ENCODE measurements at regions not wholly inside any gene's neighbourhood (a gene's known extent, or its start where the extent isn't known, plus 50 kb on each side); places are given as distances from the start of the nearest gene placed in this dataset.

DNA sequence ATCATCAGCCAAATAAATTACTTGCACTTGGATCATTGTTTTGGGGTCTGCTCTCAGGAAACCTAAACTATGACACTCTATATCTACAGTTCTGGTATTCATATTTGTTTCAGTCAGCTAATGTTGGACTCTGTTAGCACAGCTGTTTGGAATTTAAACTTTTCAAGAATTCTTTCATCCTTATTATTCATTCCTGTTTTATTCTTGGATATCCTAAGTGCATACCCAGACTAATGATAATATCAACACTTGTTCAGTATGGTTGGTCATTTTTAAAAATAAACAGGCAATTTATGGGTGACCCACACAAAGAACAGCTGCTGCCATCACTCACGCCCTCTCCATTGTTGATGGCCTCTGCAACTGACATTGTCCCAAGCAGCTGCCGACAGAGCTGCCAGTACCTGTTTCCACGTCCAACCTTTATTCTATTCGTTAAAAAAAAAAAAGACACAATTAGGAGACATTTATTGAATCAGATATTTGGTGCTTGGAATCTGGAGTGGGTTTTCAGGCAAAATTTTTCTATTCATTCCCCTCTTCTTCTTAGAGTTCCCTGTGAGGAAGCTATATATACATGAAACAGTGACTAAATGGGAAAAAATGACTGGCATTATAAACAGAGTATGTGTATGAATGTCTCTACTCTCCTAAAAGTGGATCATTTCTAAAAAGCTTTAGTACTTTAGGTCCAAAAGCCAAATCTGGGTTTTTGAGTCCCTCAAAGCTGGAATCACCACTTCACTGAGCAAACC is 252.1 kb upstream of the NAV3 start:
- no peak for DNase-seq (ENCODE audit: extremely low read depth, low read depth, low spot score)

DNA sequence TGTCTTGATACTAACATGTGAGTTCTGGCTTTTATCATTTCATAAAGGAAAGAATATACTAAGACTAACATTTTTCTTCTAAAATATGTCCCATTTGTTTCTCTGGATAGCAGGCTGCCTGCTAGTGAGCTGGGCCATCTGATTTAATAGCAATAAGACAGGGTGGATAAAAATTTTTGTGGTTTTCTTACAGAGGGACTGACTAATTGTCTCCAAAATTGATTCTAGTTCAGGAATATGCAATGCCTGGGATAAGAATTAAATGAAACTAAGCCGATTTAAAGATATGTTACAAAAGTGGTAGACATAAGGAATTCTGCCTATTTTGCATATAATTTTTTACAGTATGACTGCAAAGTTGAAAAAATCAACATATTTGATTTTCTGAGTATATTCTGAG is 252.9 kb upstream of the NAV3 start:
- no peak for DNase-seq (ENCODE audit: extremely low read depth, low read depth, low spot score)

DNA sequence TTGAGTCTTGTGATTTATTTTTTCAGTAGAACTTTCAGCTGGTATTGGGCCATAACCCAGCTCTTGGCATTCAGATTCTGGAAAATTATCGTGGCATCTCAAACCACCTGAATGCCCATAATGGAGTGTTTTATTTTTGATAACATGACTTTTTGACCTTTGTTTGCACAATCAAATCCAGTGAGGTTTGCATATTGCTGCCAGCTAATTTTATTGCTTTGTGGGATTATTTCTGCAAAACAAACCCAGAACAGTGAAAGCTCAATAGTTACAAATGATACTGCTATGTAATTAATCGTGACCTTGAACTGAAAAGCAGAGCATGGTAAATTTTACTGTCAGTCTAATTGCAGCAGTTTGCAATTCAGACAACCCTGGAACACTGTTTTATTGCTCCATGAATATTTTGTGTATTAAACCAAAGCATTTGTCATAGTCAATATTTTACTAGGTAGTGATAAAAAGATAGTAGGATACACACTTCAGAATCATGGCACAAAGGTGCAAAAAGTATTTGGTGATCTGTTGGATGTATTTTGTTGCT is 255.2 kb upstream of the NAV3 start:
- no peak for DNase-seq (ENCODE audit: extremely low read depth, low read depth, low spot score)

- DNase-seq (ENCODE audit: extremely low read depth, low read depth, low spot score), result no peak
Observed at GRCh38 chr12:77572371-77572770, 258.3 kb upstream of the NAV3 start.

DNA sequence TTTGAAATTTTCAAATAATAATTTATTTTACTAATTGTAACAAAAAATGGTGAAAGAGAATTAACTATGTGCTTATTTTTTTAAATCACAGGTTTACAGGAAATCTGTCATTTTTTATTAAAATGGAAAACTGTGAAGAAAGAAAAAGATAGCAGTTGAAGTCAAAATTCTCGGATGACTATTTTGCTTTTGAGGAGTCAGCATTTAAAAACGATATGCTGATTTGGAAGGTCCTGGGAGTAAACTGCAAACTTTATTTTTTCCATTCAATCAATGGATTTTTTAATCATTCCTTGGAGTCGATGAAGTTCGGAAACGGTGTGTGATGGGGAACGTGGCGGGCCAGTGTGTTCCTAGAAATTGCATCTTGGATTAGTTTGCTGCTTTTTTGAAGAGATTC is 258.9 kb upstream of the NAV3 start:
- no peak for DNase-seq (ENCODE audit: extremely low read depth, low read depth, low spot score)

- no peak for DNase-seq (ENCODE audit: extremely low read depth, low read depth, low spot score)
Observed at GRCh38 chr12:77571127-77571526, 259.6 kb upstream of the NAV3 start.

- DNase-seq (ENCODE audit: extremely low read depth, low read depth, low spot score), result no peak
Observed at GRCh38 chr12:77569876-77570275, 260.8 kb upstream of the NAV3 start.

- no peak for DNase-seq (ENCODE audit: extremely low read depth, low read depth, low spot score)
Observed at GRCh38 chr12:77560714-77561113, 270.0 kb upstream of the NAV3 start.

GRCh38 chr12:77559400-77560074 is 271.2 kb upstream of the NAV3 start:
- DNase-seq (ENCODE audit: extremely low read depth, low read depth, low spot score), result no peak

DNA sequence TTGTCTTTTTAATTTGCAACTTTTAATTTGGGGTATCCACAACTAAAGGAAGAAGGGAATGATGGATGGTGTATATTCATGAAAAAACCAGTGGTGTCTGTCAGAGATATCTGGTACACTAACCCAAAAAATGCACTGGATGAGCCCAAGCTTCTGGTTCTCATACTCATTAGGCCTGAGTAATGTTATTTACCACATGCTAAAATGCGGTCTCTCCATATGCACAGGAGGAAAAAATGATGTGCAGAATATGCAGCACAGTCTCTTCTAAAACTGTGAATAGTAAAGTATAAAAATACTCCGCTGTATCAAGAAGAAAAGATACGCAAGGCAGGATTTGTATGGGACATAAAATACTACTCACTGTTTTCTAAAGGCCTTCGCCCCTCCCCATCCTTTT is 275.6 kb upstream of the NAV3 start:
- no peak for DNase-seq (ENCODE audit: extremely low read depth, low read depth, low spot score)

DNA sequence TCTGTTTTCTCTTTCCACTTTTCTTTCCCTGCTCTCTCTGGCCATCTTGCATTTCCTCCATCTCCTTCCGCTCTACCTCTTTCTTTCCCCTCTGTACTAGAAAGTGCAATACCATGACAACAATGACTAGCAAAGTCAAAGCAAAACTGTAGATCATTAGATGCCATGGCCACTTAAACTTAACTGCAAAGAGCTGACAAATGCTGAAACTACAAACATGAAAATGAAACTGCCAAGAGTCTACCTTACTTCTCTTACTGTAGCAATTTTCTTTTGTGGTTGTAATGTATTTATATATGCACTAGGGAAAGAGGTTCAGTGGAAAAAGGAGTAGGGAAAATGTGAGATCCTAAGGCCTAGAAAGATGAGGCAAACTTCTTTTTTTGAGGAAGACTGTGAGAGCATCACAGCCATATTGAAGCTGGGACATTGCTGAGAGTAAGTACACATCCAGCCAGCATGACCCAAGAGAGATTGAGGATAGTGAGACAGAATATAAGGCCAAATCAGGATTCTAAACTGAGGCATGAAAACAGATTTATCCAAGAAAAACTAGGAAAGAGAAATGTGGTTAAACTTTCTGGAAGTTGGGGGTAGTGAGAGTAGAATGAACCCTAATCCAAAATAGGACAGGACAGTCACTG is 276.6 kb upstream of the NAV3 start:
- no peak for DNase-seq (ENCODE audit: extremely low read depth, low read depth, low spot score)

DNA sequence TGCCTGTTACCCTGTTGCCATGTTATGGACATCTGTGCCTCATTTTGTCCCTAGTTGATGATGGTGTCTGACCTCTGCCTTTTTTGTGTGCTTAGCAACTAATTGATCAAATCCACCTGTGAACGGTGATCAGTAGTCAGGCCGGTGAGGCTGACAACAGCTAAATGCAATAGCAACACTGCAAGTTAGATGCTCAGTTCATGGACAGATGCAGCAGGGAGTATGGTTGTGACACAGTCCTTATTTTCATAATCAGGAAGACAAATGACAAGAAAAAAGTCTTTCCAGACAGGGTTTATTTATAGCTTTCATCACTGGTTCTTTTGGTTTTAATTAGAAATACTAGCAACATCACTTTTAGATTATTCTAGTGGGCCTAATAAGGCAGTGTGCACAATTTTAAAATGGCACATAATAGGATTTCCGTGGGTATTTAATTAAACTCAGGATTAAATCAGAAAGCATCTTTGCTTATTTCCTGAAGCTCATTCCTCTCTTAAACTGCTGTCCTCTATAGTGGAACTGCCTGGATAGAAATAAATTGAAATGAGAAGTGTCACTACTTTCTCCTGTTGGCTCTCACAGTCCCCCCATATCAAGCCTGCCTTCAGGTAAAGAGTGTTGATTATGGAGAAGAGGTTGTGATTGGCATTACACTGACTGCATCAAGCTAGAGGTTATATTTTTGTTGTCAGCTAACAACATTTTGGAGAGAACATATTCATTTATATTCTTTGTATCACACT is 281.1 kb upstream of the NAV3 start:
- DNase-seq (ENCODE audit: extremely low read depth, low read depth, low spot score), result no peak

GRCh38 chr12:77548797-77549196 is 281.9 kb upstream of the NAV3 start:
- DNase-seq (ENCODE audit: extremely low read depth, low read depth, low spot score), result no peak

- DNase-seq (ENCODE audit: extremely low read depth, low read depth, low spot score), result no peak
Observed at GRCh38 chr12:77540097-77540496, 290.6 kb upstream of the NAV3 start.

DNA sequence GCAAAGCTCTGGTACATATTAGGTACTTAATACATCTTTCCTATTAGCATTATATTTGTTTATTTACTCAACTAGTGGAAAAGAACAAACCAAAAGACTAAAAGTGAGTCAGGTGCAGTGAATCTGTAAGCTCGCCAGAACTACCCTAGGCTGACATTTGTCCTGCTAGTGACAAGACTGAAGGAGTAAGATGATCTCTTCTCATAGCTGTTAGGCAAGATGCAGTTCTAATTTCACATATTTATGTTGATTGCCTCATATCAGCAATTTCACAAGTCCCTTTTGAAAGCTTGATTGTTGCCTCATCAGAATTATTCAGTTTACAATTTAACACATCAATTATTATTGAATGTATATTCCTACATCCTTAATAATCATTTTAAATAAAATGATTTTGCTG is 293.0 kb upstream of the NAV3 start:
- no peak for DNase-seq (ENCODE audit: extremely low read depth, low read depth, low spot score)

DNA sequence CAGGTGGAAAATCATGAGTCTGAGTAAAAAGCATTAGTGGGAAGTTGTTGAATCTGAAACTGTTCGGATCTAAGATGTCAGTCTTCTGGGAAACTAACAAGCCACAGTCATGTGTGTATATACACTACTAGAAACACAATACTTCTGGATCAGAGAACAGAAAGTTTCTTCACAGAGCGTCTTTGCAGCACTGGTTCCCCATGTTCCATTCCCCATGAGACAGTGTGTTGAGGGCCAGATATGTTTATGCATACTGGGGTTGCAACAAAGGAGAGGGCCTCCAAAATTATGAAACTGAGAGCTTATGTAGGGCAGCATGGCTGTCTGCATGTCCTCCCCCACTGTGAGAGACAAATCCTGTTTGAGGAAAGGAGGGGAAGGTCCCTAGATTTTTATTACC is 295.0 kb upstream of the NAV3 start:
- no peak for DNase-seq (ENCODE audit: extremely low read depth, low read depth, low spot score)

DNA sequence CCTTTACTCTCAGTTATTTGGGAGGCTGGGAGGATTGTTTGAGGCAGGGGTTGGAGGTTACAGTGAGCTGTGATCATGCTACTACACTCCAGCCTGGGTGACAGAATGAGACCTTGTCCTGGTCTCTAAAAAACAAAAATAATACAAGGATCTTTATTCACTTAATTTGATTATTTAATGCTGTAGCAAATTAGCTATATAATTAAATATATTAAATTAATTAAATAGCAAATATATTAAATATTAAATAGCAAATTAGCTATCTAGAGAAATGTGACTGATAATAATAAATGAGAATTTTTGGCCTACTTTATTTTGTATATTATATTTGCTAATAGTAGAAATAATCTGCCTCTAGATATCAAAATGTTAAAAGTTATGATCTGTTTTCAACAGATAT is 298.8 kb upstream of the NAV3 start:
- DNase-seq (ENCODE audit: extremely low read depth, low read depth, low spot score), result no peak

GRCh38 chr12:77522247-77522646 is 308.4 kb upstream of the NAV3 start:
- DNase-seq (ENCODE audit: extremely low read depth, low read depth, low spot score), result no peak

DNA sequence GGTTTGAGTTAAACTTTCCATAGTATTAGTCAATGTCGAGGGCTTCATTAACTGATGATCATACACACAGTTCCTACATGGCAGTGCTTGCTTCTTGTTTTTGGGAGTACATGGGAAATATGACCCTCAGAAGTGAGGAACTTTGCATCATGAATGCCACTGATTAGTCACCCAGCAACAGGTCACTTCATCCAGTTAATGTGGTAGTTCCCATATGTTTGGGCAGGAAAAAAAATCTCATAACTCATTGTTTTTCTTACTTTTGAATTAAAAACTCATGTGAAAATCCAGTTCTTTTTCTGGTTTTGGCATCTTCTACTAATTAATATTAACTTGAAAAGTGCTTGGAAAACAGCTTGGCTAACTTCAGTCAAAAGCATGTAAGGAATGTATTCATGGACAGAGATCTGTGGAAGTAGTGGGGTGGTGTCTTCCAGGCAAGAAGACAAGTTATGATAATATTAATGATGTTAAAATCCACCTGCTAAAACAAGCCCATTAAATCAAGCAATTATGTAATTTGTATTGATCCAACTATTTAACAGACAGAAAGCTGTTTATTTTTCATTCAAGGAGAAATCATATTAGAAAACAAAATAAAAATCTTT is 309.1 kb upstream of the NAV3 start:
- no peak for DNase-seq (ENCODE audit: extremely low read depth, low read depth, low spot score)

DNA sequence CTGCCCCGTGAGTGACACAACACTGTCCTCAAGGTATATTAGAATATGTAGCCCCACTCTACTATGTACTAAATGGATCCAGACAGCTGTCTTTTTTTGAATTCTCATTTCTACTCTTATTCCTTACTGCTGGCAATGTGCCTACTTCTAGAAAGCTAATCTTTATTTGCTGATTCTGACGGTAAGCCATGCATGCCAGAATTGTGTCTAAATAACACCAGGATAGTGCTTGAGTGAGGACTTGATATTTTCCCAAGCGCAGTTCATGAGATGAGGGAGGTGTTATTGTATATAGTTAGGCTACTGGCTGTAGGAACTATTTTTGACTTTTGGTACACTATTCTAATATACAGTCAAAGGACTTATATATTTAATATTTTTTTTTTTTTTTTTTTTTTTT is 316.2 kb upstream of the NAV3 start:
- DNase-seq (ENCODE audit: extremely low read depth, low read depth, low spot score), result no peak

- no peak for DNase-seq (ENCODE audit: extremely low read depth, low read depth, low spot score)
Observed at GRCh38 chr12:77510985-77511384, 319.7 kb upstream of the NAV3 start.

Data from glomerular endothelial cell (primary cell).